ENCODE measurements at regions not wholly inside any gene's neighbourhood (a gene's known extent, or its start where the extent isn't known, plus 50 kb on each side); places are given as distances from the start of the nearest gene placed in this dataset.

- TF ChIP-seq CTCF (IDR thresholded peaks at IDR 0.05): no peak
- no peak for TF ChIP-seq POLR2A (IDR thresholded peaks at IDR 0.05)
Measured at GRCh38 chr3:102688556-102688930, 253.7 kb downstream of the ZPLD1 start.
